Activated naive CD8-positive, alpha-beta T cell treated with anti-CD3 and anti-CD28 coated beads for 36 hours (primary cell): ENCODE measurements at regions not wholly inside any gene's neighbourhood (a gene's known extent, or its start where the extent isn't known, plus 50 kb on each side); places are given as distances from the start of the nearest gene placed in this dataset.
"Not testable (repeated sequence)": the region's sequence is repeated elsewhere in the genome, so short reads cannot be mapped to it uniquely, and the experiment has no call there.

ENCODE experiments used
- DNase-seq: peaks from one replicate; pipeline ENCODE4 v3.0.0; 2021
- H3K27ac Mint-ChIP-seq: one replicate; pipeline ENCODE4 v1.8.0; 2022; ENCODE audit warnings: mild to moderate bottlenecking, moderate library complexity, mixed read lengths
- H3K27me3 Mint-ChIP-seq: one replicate; pipeline ENCODE4 v1.8.0; 2022; ENCODE audit warnings: mild to moderate bottlenecking, mixed read lengths
- H3K36me3 Mint-ChIP-seq: one replicate; pipeline ENCODE4 v1.8.0; 2021; ENCODE audit warnings: mild to moderate bottlenecking, mixed read lengths
- H3K4me1 Mint-ChIP-seq: one replicate; pipeline ENCODE4 v1.8.0; 2021; ENCODE audit warnings: mixed read lengths
- H3K4me3 Mint-ChIP-seq: one replicate; pipeline ENCODE4 v1.8.0; 2022; ENCODE audit warnings: mild to moderate bottlenecking, moderate library complexity, mixed read lengths
- H3K9me3 Mint-ChIP-seq: one replicate; pipeline ENCODE4 v1.8.0; 2022; ENCODE audit warnings: mixed read lengths

- peaks cover 2% of the 10 kb centered on the region for H3K9me3 Mint-ChIP-seq
- no peaks in the 10 kb centered on the region for H3K4me1 Mint-ChIP-seq
- no peak overlapping the region for H3K27ac Mint-ChIP-seq
- H3K27me3 Mint-ChIP-seq, result no peaks in the 10 kb centered on the region
- H3K36me3 Mint-ChIP-seq, result no peaks in the 10 kb centered on the region
- no peak for DNase-seq
- H3K4me3 Mint-ChIP-seq, result no peak overlapping the region
Measured at GRCh38 chr16:8130197-8130596, 460.1 kb downstream of the TMEM114 start.

GRCh38 chr16:8127070-8127469 lies 463.2 kb downstream of the TMEM114 start:
- Mint-ChIP-seq H3K36me3 (no peaks in the 10 kb centered on the region), H3K9me3 (peaks cover 4% of the 10 kb centered on the region), H3K4me3 (no peak overlapping the region), H3K27ac (no peak overlapping the region), H3K27me3 (no peaks in the 10 kb centered on the region), H3K4me1 (no peaks in the 10 kb centered on the region)
- no peak for DNase-seq

DNA sequence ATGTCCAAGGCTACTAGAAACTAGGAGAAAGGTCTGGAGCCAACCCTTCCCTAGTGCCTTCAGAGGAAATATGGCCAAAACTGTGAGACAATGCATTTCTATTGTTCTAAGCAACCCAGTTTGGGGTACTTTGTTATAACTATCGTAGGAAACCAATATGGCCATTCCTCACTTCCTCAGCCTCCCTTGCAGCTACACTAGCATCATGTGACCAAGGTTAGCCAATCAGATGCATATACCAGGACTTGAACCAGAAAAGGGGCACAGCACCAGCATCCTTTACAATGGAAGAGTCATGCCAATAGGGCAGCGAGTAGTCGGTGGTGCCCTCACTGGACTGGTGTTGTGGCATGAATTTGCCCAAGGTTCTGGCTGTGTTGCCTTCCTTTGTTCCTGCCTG lies 464.0 kb downstream of the TMEM114 start:
- no peaks in the 10 kb centered on the region for H3K27me3 Mint-ChIP-seq
- H3K9me3 Mint-ChIP-seq, result peaks cover 4% of the 10 kb centered on the region
- DNase-seq, result no peak
- H3K4me1 Mint-ChIP-seq, result no peaks in the 10 kb centered on the region
- H3K27ac Mint-ChIP-seq, result no peak overlapping the region
- H3K4me3 Mint-ChIP-seq, result no peak overlapping the region
- no peaks in the 10 kb centered on the region for H3K36me3 Mint-ChIP-seq

DNA sequence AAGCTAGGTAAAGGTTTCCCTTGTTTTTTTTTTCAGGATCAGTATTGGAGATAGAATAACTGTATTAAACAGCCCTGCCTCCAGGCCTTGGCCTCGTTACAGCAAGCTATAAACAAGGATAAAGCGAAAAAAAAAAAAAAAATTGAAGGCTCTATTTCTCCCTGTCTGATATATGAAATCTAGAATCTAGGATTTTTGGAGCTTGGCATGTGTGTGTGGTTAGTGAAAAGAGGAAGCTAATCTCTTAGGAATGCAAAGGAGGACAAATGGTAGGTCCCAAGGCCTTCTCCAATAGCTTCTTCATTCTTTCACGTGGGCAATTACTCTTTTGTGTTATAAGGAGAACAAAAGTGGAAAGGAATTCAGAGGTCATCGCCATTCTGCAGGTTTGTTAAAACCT lies 470.3 kb downstream of the TMEM114 start:
- H3K4me3 Mint-ChIP-seq, result no peak overlapping the region
- H3K4me1 Mint-ChIP-seq, result no peaks in the 10 kb centered on the region
- H3K27me3 Mint-ChIP-seq, result no peaks in the 10 kb centered on the region
- DNase-seq, result no peak
- no peak overlapping the region for H3K27ac Mint-ChIP-seq
- H3K9me3 Mint-ChIP-seq, result peaks cover 5% of the 10 kb centered on the region
- no peaks in the 10 kb centered on the region for H3K36me3 Mint-ChIP-seq

DNA sequence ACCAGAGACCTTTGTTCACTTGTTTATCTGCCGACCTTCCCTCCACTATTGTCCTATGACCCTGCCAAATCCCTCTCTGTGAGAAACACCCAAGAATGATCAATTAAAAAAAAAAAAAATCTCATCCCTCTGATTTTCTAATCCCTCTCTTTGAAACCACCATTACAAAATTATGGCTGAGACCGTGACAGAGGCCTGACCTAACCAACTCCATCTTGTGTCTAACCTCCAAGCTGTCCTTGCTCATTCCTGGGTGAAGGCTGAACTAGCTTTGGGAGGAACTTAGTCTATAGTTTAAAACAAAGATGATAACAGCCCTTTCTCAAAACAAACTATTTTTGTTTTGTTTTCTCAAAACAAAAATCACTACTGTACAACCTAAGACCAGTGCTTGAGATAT lies 474.5 kb downstream of the TMEM114 start:
- Mint-ChIP-seq H3K4me3 (no peak overlapping the region), H3K27me3 (no peaks in the 10 kb centered on the region), H3K9me3 (peaks cover 9% of the 10 kb centered on the region), H3K36me3 (no peaks in the 10 kb centered on the region), H3K4me1 (no peaks in the 10 kb centered on the region), H3K27ac (no peak overlapping the region)
- DNase-seq, result no peak

DNA sequence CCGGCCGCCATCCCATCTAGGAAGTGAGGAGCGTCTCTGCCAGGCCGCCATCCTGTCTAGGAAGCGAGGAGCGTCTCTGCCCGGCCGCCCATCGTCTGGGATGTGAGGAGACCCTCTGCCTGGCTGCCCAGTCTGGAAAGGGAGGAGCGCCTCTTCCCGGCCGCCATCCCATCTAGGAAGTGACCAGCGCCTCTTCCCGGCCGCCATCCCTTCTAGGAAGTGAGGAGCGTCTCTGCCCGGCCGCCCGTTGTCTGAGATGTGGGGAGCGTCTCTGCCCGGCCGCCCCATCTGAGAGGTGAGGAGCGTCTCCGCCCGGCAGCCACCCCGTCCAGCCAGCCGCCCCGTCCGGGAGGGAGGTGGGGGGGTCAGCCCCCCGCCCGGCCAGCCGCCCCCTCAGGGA lies 475.4 kb downstream of the TMEM114 start:
- H3K27me3 Mint-ChIP-seq, H3K36me3 Mint-ChIP-seq, H3K9me3 Mint-ChIP-seq, H3K27ac Mint-ChIP-seq, DNase-seq, H3K4me1 Mint-ChIP-seq, H3K4me3 Mint-ChIP-seq: not testable (repeated sequence)

DNA sequence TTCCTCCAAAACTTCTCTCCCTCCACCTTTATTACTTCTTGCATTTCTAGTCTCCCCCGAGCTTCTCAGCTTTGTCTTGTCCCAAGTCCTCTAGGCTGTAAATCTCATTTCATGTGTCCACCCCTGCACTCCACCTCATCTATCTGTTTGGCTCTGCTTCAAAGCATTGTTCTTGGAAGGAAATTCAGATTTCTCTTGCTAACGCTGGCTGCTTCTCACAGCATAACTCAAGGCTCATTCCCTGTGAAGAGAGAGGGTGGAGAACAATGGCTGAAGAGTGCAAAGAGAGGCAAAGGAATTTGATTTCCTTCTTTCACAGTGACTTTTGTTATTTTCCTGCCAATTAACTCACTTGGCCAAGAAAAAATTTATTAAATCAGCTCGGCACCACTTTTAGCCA lies 476.5 kb downstream of the TMEM114 start:
- Mint-ChIP-seq H3K9me3 (peaks cover 13% of the 10 kb centered on the region), H3K36me3 (no peaks in the 10 kb centered on the region), H3K27me3 (no peaks in the 10 kb centered on the region), H3K4me3 (no peak overlapping the region), H3K4me1 (no peaks in the 10 kb centered on the region), H3K27ac (no peak overlapping the region)
- no peak for DNase-seq

GRCh38 chr16:8110572-8111514 lies 479.5 kb downstream of the TMEM114 start:
- Mint-ChIP-seq H3K27me3 (no peaks in the 10 kb centered on the region), H3K4me1 (no peaks in the 10 kb centered on the region), H3K4me3 (no peak overlapping the region), H3K36me3 (no peaks in the 10 kb centered on the region), H3K27ac (no peak overlapping the region), H3K9me3 (peaks cover 11% of the 10 kb centered on the region)
- no peak for DNase-seq

DNA sequence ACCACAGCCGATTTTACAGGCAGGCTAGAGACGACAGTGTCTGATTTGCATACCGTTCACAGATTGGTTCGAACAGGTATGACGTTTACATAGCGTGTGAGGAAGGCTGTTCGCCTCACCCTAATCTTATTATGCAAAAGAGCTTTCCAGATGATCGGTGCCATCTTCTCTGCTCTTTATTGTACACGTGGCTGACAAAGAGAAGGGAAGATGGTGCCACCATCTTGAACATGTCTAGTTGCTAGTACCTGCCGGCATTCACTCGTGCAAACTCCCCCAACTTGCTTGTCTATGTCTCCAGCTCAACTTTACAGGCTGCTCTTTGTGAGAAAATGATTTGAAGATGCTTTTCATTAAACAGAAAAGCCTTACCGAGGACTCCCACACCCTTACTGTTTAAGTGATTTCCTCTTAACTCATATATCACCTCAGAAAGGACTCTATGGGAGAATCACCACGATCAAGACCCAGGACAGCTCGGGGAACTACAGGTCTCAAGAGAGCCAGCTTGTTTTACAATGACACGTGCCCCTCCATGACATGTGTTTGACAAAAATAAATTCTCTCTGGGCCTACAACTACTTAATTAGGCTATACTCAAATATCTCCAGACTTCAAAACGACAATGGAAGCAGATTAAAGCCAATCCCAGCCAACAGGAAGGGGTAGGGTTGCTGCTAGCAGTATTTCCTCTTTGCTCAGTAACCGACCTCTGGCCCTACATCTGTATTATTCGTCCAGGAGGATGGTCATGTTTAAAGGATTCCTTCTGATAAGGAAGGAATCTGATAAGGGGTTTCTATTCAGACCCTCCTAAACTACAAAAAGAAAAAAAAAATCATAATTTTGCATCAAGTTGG lies 480.6 kb downstream of the TMEM114 start:
- DNase-seq, result no peak
- Mint-ChIP-seq H3K9me3 (peaks cover 11% of the 10 kb centered on the region), H3K27ac (no peak overlapping the region), H3K4me1 (no peaks in the 10 kb centered on the region), H3K27me3 (no peaks in the 10 kb centered on the region), H3K4me3 (no peak overlapping the region), H3K36me3 (no peaks in the 10 kb centered on the region)

DNA sequence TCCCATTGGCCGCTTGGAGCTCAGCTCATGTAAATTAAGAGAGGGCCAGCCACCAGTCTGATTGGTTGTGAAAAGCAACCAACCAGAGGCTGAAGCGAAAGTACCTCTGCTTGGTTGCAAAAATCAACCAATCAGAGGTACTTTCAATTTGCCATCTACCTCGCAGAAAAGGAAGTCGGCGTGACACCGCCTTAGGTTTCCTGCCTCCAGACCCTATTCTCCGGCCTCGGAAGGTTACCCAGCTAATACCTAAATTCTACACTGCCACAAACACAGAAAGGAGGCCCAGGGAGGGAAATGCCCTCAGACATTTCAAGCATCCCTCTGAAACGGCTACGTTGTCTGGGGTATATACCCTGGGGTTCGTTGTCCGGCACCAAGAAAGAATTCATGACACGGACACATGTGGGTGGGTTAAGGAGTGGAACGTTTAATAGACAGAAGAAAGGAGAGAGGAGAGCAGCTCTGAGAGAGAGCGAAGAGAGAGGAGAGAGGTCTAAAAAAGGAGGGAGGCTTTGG lies 481.3 kb downstream of the TMEM114 start:
- H3K4me3 Mint-ChIP-seq, result no peak overlapping the region
- no peaks in the 10 kb centered on the region for H3K4me1 Mint-ChIP-seq
- H3K36me3 Mint-ChIP-seq, result no peaks in the 10 kb centered on the region
- H3K9me3 Mint-ChIP-seq, result peaks cover 11% of the 10 kb centered on the region
- no peak overlapping the region for H3K27ac Mint-ChIP-seq
- DNase-seq, result no peak
- no peaks in the 10 kb centered on the region for H3K27me3 Mint-ChIP-seq

GRCh38 chr16:8107296-8107695 lies 483.0 kb downstream of the TMEM114 start:
- Mint-ChIP-seq H3K27me3 (no peaks in the 10 kb centered on the region), H3K9me3 (peaks cover 3% of the 10 kb centered on the region), H3K4me3 (no peak overlapping the region), H3K36me3 (no peaks in the 10 kb centered on the region), H3K27ac (no peak overlapping the region), H3K4me1 (no peaks in the 10 kb centered on the region)
- DNase-seq, result no peak

GRCh38 chr16:8103649-8104289 lies 486.5 kb downstream of the TMEM114 start:
- no peak for DNase-seq
- H3K36me3 Mint-ChIP-seq, result no peaks in the 10 kb centered on the region
- no peaks in the 10 kb centered on the region for H3K27me3 Mint-ChIP-seq
- no peak overlapping the region for H3K27ac Mint-ChIP-seq
- no peak overlapping the region for H3K4me3 Mint-ChIP-seq
- H3K4me1 Mint-ChIP-seq, result no peaks in the 10 kb centered on the region
- peaks cover 5% of the 10 kb centered on the region for H3K9me3 Mint-ChIP-seq

GRCh38 chr16:8099586-8099985 lies 490.7 kb downstream of the TMEM114 start:
- Mint-ChIP-seq H3K9me3 (peaks cover 5% of the 10 kb centered on the region), H3K4me1 (no peaks in the 10 kb centered on the region), H3K27me3 (no peaks in the 10 kb centered on the region), H3K4me3 (no peak overlapping the region), H3K27ac (no peak overlapping the region), H3K36me3 (no peaks in the 10 kb centered on the region)
- no peak for DNase-seq

- H3K9me3 Mint-ChIP-seq, result peaks cover 5% of the 10 kb centered on the region
- H3K27ac Mint-ChIP-seq, result no peak overlapping the region
- H3K4me3 Mint-ChIP-seq, result no peak overlapping the region
- no peak for DNase-seq
- no peaks in the 10 kb centered on the region for H3K27me3 Mint-ChIP-seq
- no peaks in the 10 kb centered on the region for H3K36me3 Mint-ChIP-seq
- H3K4me1 Mint-ChIP-seq, result no peaks in the 10 kb centered on the region
Measured at GRCh38 chr16:8098947-8099512, 491.3 kb downstream of the TMEM114 start.

GRCh38 chr16:8096211-8096610 lies 494.1 kb downstream of the TMEM114 start:
- H3K36me3 Mint-ChIP-seq, result no peaks in the 10 kb centered on the region
- H3K27ac Mint-ChIP-seq, result no peak overlapping the region
- H3K4me3 Mint-ChIP-seq, result no peak overlapping the region
- H3K27me3 Mint-ChIP-seq, result no peaks in the 10 kb centered on the region
- peaks cover 4% of the 10 kb centered on the region for H3K9me3 Mint-ChIP-seq
- no peaks in the 10 kb centered on the region for H3K4me1 Mint-ChIP-seq
- DNase-seq, result no peak
